Osteoblast (primary cell): ENCODE measurements at regions not wholly inside any gene's neighbourhood (a gene's known extent, or its start where the extent isn't known, plus 50 kb on each side); places are given as distances from the start of the nearest gene placed in this dataset.

Experiments
- DNase-seq: peaks from one replicate; pipeline ENCODE4 v3.0.0; 2011; ENCODE audit warnings: low spot score, mixed read lengths; ENCODE audit not compliant: insufficient read length; ENCODE audit errors: missing footprints
- H2AFZ ChIP-seq: 2 replicates; pipeline ENCODE4 v1.6.0; 2011; ENCODE audit warnings: mild to moderate bottlenecking, low read length
- H3K27ac ChIP-seq: 2 replicates; pipeline ENCODE4 v1.5.1; 2011; ENCODE audit warnings: mild to moderate bottlenecking, low read depth, low read length, moderate library complexity
- H3K27me3 ChIP-seq: 2 replicates; pipeline ENCODE4 v1.6.0; 2012; ENCODE audit warnings: mild to moderate bottlenecking, control low read depth, inconsistent platforms, low read length, moderate library complexity; ENCODE audit not compliant: insufficient read depth
- H3K36me3 ChIP-seq: 2 replicates; pipeline ENCODE4 v1.5.1; 2011; ENCODE audit warnings: mild to moderate bottlenecking, low read length, control low read depth, moderate library complexity; ENCODE audit not compliant: insufficient read depth
- H3K4me1 ChIP-seq: 2 replicates; pipeline ENCODE4 v1.5.1; 2011; ENCODE audit warnings: mild to moderate bottlenecking, low read length, control low read depth, moderate library complexity; ENCODE audit not compliant: insufficient read depth
- H3K4me2 ChIP-seq: 2 replicates; pipeline ENCODE4 v1.6.0; 2011; ENCODE audit warnings: mild to moderate bottlenecking, low read length; ENCODE audit not compliant: insufficient read depth
- H3K4me3 ChIP-seq: fragments of 200-600 bp; sonication (generic); 3 replicates; pipeline ENCODE4 v1.5.1; 2012; ENCODE audit warnings: mild to moderate bottlenecking, low read length, inconsistent platforms; ENCODE audit not compliant: insufficient read depth
- H3K79me2 ChIP-seq: 2 replicates; pipeline ENCODE4 v1.6.0; 2012; ENCODE audit warnings: mild to moderate bottlenecking, low read length, control low read depth, inconsistent platforms; ENCODE audit not compliant: insufficient read depth
- H3K9me3 ChIP-seq: 2 replicates; pipeline ENCODE4 v1.5.1; 2011; ENCODE audit warnings: low read depth, low read length, control low read depth
- H4K20me1 ChIP-seq: 2 replicates; pipeline ENCODE4 v1.6.0; 2012; ENCODE audit warnings: mild to moderate bottlenecking, low read length, control low read depth; ENCODE audit not compliant: insufficient read depth
- CTCF ChIP-seq: IDR thresholded peaks from 2 replicates; pipeline ENCODE4 v1.5.1; 2011; ENCODE audit warnings: mild to moderate bottlenecking, low read depth, low read length, moderate library complexity; ENCODE audit errors: extremely low read depth

- no peak overlapping the region for H3K4me2 ChIP-seq
- no peaks in the 10 kb centered on the region for H3K4me1 ChIP-seq
- H3K4me3 ChIP-seq: no peak overlapping the region
- no peaks in the 10 kb centered on the region for H3K79me2 ChIP-seq
- no peaks in the 10 kb centered on the region for H3K27me3 ChIP-seq
- H2AFZ ChIP-seq: no peak overlapping the region
- H3K27ac ChIP-seq: no peak overlapping the region
- peaks cover 5% of the 10 kb centered on the region for H3K9me3 ChIP-seq
- no peak for TF ChIP-seq CTCF
- H3K36me3 ChIP-seq: no peaks in the 10 kb centered on the region
- DNase-seq: no peak
- H4K20me1 ChIP-seq: no peaks in the 10 kb centered on the region
Observed at GRCh38 chr1:80582980-80583379, 1217.8 kb upstream of the ADGRL2 start.

- no peaks in the 10 kb centered on the region for H3K27me3 ChIP-seq
- H3K36me3 ChIP-seq: no peaks in the 10 kb centered on the region
- no peak overlapping the region for H3K4me2 ChIP-seq
- H2AFZ ChIP-seq: no peak overlapping the region
- no peak overlapping the region for H3K27ac ChIP-seq
- no peak for DNase-seq
- H3K4me3 ChIP-seq: no peak overlapping the region
- no peaks in the 10 kb centered on the region for H3K4me1 ChIP-seq
- no peaks in the 10 kb centered on the region for H3K79me2 ChIP-seq
- H3K9me3 ChIP-seq: peaks cover 5% of the 10 kb centered on the region
- H4K20me1 ChIP-seq: no peaks in the 10 kb centered on the region
- no peak for TF ChIP-seq CTCF
Observed at GRCh38 chr1:80579055-80579454, 1221.7 kb upstream of the ADGRL2 start.

GRCh38 chr1:80566867-80567266 is 1233.9 kb upstream of the ADGRL2 start:
- no peak overlapping the region for H3K4me3 ChIP-seq
- TF ChIP-seq CTCF: no peak
- no peaks in the 10 kb centered on the region for H3K4me1 ChIP-seq
- no peaks in the 10 kb centered on the region for H4K20me1 ChIP-seq
- no peak overlapping the region for H3K27ac ChIP-seq
- H3K36me3 ChIP-seq: no peaks in the 10 kb centered on the region
- no peaks in the 10 kb centered on the region for H3K79me2 ChIP-seq
- no peak overlapping the region for H2AFZ ChIP-seq
- no peak for DNase-seq
- no peaks in the 10 kb centered on the region for H3K27me3 ChIP-seq
- no peak overlapping the region for H3K4me2 ChIP-seq
- peaks cover 2% of the 10 kb centered on the region for H3K9me3 ChIP-seq

- no peaks in the 10 kb centered on the region for H3K4me1 ChIP-seq
- no peak for TF ChIP-seq CTCF
- no peak for DNase-seq
- H3K36me3 ChIP-seq: no peaks in the 10 kb centered on the region
- H3K79me2 ChIP-seq: no peaks in the 10 kb centered on the region
- H3K9me3 ChIP-seq: peaks cover 2% of the 10 kb centered on the region
- no peak overlapping the region for H3K4me3 ChIP-seq
- H3K27me3 ChIP-seq: no peaks in the 10 kb centered on the region
- no peak overlapping the region for H3K4me2 ChIP-seq
- H3K27ac ChIP-seq: no peak overlapping the region
- H2AFZ ChIP-seq: no peak overlapping the region
- no peaks in the 10 kb centered on the region for H4K20me1 ChIP-seq
Observed at GRCh38 chr1:80566123-80566522, 1234.6 kb upstream of the ADGRL2 start.
